NCI-H1930 (cell line): ENCODE measurements at regions not wholly inside any gene's neighbourhood (a gene's known extent, or its start where the extent isn't known, plus 50 kb on each side); places are given as distances from the start of the nearest gene placed in this dataset.
"Not testable (repeated sequence)": the region's sequence is repeated elsewhere in the genome, so short reads cannot be mapped to it uniquely, and the experiment has no call there.

Source experiments
- DNase-seq, 2 experiments: peaks; one replicate each; lab custom pipeline; 2025; lab: John Stamatoyannopoulos, UW

GRCh38 chr2:17460371-17461086 lies 57.7 kb downstream of the RAD51AP2 start:
- no peak for DNase-seq

DNA sequence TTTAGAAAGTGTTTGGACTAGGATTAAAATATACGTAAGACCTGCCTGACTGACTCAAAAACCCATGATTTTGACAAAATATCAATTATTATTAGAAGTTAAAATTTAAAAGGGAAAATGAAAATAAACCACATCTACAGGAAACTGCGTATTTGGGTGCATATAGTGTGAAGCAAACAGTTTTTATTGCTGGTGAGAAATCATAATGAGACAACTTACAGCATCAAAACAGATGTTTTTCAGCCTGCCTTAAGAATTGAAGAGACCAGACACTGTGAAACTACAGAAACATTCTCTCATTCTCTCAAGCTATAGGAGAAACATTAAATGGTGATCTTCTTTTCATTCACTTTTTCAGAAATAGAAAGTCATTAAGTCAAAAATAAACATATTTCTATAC lies 62.9 kb downstream of the RAD51AP2 start:
- no peak for DNase-seq

- DNase-seq: not testable (repeated sequence)
These were observed 72.0 kb downstream of the RAD51AP2 start for GRCh38 chr2:17446191-17446590.

DNA sequence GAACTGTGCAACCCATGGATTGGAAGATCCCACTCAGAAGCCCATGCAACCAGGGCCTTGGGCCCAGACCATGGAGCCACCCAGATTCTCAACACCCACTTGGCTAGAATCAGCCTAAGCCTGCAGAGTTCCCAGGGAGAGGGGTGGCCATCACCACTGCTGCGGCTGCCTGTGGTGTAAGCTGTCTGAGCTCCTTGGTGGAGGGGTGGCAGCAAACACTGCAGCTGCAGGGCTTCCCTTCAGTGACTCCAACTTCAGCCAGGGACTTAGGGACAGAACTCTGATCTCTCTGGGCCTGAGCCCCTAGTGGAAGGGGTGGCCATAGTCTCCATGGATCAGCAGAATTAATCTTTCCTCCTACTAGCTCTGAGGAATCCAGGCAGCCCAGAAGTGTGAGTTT lies 72.5 kb downstream of the RAD51AP2 start:
- DNase-seq: no peak

DNA sequence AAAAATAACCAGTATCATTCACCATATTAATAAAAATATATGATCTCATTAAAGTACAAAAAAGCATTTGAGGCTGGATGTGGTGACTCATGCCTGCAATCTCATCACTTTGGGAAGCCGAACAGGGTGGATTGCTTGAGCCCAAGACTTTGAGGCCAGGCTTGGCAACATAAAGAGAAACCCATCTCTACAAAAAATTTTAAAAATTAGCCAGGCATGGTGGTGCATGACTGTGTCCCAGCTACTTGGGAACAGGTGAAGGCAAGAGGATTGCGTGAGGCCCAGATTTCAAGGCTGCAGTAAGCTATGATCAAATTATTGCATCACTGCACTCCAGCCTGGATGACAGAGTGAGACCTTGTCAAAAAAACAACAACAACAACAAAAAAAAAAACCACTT lies 75.9 kb downstream of the RAD51AP2 start:
- no peak for DNase-seq

- DNase-seq: no peak
These were observed 76.5 kb downstream of the RAD51AP2 start for GRCh38 chr2:17441790-17442189.

GRCh38 chr2:17441055-17441771 lies 77.0 kb downstream of the RAD51AP2 start:
- DNase-seq: no peak

GRCh38 chr2:17430326-17430725 lies 87.9 kb downstream of the RAD51AP2 start:
- no peak for DNase-seq

DNA sequence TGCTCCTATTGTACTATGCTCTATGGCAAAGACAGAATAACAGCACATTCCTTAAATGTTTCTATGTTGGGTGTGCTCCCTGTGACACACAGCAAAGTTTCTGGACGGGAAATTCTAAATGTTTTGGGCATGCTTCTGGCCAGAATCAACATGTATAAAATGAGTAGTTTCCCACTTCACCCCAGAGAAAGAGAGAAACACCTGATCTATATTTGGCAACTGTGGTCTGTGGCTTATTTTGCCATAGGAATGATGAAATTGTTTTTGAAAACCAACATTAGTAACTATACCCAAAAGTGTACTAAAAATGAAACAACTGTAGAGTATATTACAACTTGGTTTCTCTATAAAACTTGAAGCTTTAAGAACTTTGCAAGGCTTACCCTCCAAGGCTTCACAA lies 89.1 kb downstream of the RAD51AP2 start:
- no peak for DNase-seq

- no peak for DNase-seq
These were observed 90.8 kb downstream of the RAD51AP2 start for GRCh38 chr2:17427401-17427800.

DNA sequence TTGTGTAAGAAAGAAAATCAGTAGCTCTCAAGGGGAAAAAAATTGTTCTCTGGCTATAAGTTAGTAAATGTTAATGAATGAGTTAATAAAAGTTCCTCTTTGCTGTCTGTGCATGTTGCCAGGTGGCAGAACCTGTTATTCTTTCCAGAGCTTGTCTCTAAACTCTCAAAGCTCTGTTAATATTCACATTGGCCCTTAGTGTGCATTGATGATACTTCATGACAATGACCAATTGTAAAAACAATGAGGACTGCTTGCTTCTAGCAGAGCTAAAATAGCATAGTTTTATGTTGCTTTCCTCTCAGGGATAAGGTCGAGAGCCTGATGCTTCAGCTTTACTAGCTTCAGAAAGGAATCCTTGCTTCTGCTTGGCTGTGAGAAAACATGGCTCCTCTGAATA lies 91.5 kb downstream of the RAD51AP2 start:
- no peak for DNase-seq

GRCh38 chr2:17422061-17422460 lies 96.2 kb downstream of the RAD51AP2 start:
- no peak for DNase-seq

- no peak for DNase-seq
These were observed 101.3 kb downstream of the RAD51AP2 start for GRCh38 chr2:17416884-17417391.

DNA sequence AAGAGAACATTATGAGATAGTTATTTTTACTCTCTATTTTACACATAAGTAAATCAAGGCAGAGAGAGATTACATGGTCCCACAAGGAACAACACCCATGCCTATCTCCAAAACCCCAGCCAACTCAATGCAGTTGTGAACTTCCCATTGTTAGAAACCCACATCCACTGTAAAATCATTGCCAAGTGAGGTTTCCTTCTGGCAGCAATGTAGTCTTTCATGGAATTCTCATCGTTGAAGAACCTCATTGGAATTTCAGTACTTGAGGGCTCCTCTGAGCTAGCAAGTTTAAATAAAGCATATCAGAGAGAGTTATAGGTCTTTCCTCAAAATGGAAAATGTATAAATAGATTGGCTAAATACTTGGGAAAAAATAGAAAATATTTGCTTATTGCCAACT lies 105.2 kb downstream of the RAD51AP2 start:
- DNase-seq: no peak

- no peak for DNase-seq
These were observed 117.1 kb downstream of the RAD51AP2 start for GRCh38 chr2:17401096-17401495.

DNA sequence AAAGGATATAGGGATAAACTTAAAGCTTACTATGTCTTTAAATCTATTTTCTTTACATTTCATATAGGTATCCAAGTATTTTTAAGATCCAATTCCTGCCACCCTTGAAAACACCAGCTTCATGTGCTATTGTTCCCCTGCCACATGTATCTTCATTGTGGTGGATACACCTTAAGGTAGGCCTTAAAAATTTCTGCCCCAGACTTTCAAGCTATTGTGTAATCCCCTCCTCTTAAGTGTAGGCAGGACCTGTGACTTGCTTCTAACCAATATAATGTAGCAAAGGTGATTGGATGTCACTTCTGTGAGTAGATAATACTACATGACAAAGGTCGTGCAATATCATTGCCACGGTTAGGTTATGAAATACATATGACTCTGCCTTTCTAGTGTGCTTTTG lies 119.5 kb downstream of the RAD51AP2 start:
- no peak for DNase-seq

DNA sequence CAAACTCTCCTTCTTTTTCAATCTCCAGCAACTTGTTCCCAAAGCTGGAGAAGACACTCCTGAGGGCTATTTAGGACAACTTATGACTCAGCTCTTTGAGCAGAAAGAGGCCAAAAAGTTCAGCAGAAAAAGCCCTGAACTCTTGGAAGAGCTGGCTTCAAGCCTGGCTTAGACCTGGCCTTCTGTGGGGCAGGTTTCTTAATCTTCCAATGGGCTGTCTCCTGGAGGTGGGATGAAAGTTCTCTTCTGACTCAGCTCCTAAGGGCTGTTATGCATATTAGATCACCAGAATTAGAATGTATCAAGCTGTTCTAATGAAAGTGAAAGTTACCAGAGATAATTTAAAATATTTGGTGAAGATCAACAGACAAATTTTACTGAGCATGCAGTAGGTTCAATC lies 129.4 kb downstream of the RAD51AP2 start:
- no peak for DNase-seq

DNA sequence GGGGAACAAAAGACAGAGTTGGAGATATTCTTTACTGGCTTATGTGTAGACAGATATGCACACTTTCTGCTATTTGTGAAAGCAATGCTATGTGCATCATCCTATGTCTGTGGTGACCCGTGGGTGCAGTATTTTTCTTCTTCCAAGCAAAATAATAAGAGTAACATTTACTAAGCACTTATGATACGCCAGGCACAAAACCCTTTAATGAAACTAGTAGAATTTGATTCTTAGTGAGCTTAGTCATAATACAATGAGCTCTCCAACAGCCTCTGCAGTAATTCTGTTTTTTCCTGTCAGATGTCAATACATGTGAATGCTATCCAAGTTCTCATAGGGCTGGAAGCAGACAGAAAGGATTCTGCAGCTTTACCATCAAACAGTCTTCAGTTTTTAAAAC lies 130.6 kb downstream of the RAD51AP2 start:
- DNase-seq: no peak

DNA sequence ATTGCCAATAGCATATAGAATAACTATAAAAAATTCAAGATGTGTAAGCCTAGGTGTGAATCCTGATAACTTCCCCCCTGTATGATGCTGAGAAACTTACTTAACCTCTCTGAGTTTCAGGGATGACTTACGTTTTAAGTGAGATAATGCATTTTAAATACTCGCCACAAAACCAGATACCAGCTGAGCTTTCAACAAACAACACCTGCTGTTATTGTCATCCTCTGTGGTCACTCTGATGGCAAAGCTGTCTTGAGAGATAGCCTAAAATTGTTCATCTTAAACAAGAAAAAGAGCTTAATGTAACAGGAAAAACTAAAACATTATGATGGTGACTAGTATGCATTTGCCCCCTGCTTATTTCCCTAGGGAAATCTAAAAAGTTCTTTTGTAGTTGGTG lies 131.5 kb downstream of the RAD51AP2 start:
- no peak for DNase-seq

GRCh38 chr2:17380003-17380402 lies 138.2 kb downstream of the RAD51AP2 start:
- DNase-seq: no peak

DNA sequence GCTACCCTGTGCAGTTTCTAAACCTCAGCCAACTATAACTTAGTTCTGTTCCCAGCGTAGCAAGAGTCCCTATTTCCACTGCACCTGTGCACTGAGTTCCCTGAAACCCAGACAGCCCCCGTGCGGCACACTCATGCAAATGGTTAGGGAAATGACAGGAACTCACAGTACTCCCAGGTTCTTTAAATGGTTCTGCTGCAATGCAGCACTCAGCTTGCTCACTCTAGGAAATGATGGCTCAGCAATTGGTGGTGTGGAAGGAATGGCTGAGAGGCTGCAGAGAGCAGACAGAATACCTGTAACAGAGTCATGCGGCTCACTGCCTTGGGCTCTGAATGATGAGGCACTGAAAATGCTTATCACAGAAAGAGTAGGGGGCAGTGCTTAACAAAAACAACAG lies 143.0 kb downstream of the RAD51AP2 start:
- no peak for DNase-seq

GRCh38 chr2:17373741-17374140 lies 144.5 kb downstream of the RAD51AP2 start:
- DNase-seq: no peak

GRCh38 chr2:17373041-17373440 lies 145.2 kb downstream of the RAD51AP2 start:
- no peak for DNase-seq

GRCh38 chr2:17363846-17364245 lies 154.4 kb downstream of the RAD51AP2 start:
- no peak for DNase-seq
